HUES6 (cell line): ENCODE measurements at regions not wholly inside any gene's neighbourhood (a gene's known extent, or its start where the extent isn't known, plus 50 kb on each side); places are given as distances from the start of the nearest gene placed in this dataset.

Experiments used
- H3K27ac ChIP-seq: 2 replicates; pipeline ENCODE4 v1.7.0; 2013; ENCODE audit warnings: low read depth, mild to moderate bottlenecking, low read length, inconsistent platforms
- H3K27me3 ChIP-seq: 2 replicates; pipeline ENCODE4 v1.6.1; 2013; ENCODE audit warnings: low read length; ENCODE audit not compliant: control insufficient read depth, insufficient read depth
- H3K36me3 ChIP-seq: 2 replicates; pipeline ENCODE4 v1.6.1; 2013; ENCODE audit warnings: low read length; ENCODE audit not compliant: control insufficient read depth, insufficient read depth
- H3K4me1 ChIP-seq: 2 replicates; pipeline ENCODE4 v1.6.1; 2013; ENCODE audit warnings: low read length; ENCODE audit not compliant: control insufficient read depth, insufficient read depth
- H3K4me3 ChIP-seq: 2 replicates; pipeline ENCODE4 v1.5.1; 2013; ENCODE audit warnings: low read depth, low read length
- H3K9ac ChIP-seq: one replicate; pipeline ENCODE4 v1.6.1; 2013; ENCODE audit warnings: mild to moderate bottlenecking, low read length
- H3K9me3 ChIP-seq: 2 replicates; pipeline ENCODE4 v1.6.1; 2013; ENCODE audit warnings: low read depth, low read length; ENCODE audit not compliant: control insufficient read depth, insufficient read depth

- Histone ChIP-seq H3K9ac (no peak overlapping the region), H3K27me3 (no peaks in the 10 kb centered on the region), H3K27ac (no peak overlapping the region), H3K4me1 (peaks cover 11% of the 10 kb centered on the region), H3K36me3 (no peaks in the 10 kb centered on the region), H3K4me3 (no peak overlapping the region), H3K9me3 (no peaks in the 10 kb centered on the region; the same call in 1 of the 2 replicates)
These were observed 633.5 kb downstream of the RAPGEF2 start for GRCh38 chr4:159736411-159736810.

DNA sequence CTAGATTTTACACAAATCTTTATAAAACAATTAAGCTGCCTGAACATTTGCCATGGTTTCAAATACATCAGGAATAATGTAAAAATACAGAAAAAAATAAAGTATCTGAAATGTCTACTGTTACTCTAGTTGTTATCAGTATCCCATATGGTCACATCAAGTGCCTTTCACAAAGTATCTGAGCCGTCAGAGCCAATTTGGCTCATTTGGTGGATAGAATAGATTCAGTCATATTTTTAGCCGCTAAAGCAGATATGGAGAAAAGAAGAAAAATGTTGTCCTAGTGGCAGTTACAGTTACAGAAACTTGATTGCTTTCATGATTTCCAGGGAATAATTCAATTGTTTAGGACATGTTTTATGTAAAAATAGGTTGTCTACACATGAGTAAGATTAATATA is 641.1 kb downstream of the RAPGEF2 start:
- no peaks in the 10 kb centered on the region for H3K27me3 ChIP-seq
- H3K4me1 ChIP-seq: no peaks in the 10 kb centered on the region
- H3K9me3 ChIP-seq: no peaks in the 10 kb centered on the region
- H3K36me3 ChIP-seq: no peaks in the 10 kb centered on the region
- no peak overlapping the region for H3K27ac ChIP-seq
- no peak overlapping the region for H3K9ac ChIP-seq
- H3K4me3 ChIP-seq: no peak overlapping the region

DNA sequence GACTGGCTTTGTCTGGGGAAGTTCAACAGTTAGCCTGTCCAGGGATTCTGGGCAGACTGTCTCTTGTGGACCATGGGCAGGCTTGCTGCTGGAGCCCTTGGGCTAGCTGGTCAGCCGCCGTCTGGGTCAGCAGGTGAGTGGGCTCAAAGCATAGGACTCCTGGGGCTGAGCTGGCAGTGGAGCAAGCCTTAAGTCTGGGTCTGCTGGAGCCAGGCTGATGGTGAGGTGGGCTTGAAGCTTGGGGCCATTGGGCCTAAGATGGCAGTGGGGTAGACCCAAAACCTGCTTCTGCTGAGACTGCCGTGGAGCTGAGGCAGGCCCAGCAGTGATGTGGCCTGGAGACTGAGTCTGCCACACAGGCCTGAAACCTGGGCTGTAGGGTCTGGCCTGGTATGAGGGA is 645.1 kb downstream of the RAPGEF2 start:
- Histone ChIP-seq H3K4me1 (no peaks in the 10 kb centered on the region), H3K36me3 (no peaks in the 10 kb centered on the region), H3K4me3 (no peak overlapping the region), H3K27ac (no peak overlapping the region), H3K27me3 (no peaks in the 10 kb centered on the region), H3K9ac (no peak overlapping the region), H3K9me3 (peaks cover 4% of the 10 kb centered on the region; the same call in 1 of the 2 replicates)

DNA sequence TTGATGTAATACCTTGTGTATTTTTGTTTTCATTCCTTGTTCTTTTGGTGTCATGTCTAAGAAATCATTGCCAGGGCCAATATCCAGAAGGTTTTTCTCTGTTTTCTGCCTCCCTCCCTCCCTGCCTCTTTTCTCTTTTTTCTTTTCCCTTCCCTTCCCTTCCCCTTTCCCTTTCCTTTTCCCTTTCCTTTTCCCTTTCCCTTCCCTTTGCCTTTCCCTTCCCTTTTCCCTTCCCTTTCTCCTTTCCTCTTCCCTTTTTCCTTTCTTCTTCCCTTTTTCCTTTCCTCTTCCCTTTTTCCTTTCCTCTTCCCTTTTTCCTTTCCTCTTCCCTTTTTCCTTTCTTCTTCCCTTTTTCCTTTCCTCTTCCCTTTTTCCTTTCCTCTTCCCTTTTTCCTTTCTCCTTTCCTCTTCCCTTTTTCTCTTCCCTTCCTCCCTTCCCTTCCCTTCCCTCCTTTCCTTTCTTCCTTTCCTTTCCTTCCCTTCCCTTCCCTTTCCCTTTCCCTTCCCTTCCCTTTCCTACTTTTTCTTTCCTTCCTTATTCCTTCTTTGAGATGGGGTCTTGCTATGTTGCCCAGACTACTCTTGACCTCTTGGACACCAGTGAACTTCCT is 646.1 kb downstream of the RAPGEF2 start:
- no peaks in the 10 kb centered on the region for H3K4me1 ChIP-seq
- no peak overlapping the region for H3K4me3 ChIP-seq
- H3K27me3 ChIP-seq: no peaks in the 10 kb centered on the region
- H3K27ac ChIP-seq: no peak overlapping the region
- H3K9ac ChIP-seq: no peak overlapping the region
- peaks cover 7% of the 10 kb centered on the region; the same call in 1 of the 2 replicates for H3K9me3 ChIP-seq
- no peaks in the 10 kb centered on the region for H3K36me3 ChIP-seq

- no peaks in the 10 kb centered on the region for H3K27me3 ChIP-seq
- H3K36me3 ChIP-seq: no peaks in the 10 kb centered on the region
- H3K27ac ChIP-seq: no peak overlapping the region
- no peak overlapping the region for H3K9ac ChIP-seq
- no peaks in the 10 kb centered on the region for H3K4me1 ChIP-seq
- peaks cover 29% of the 10 kb centered on the region for H3K9me3 ChIP-seq
- H3K4me3 ChIP-seq: no peak overlapping the region
These were observed 654.6 kb downstream of the RAPGEF2 start for GRCh38 chr4:159757499-159757898.

- Histone ChIP-seq H3K4me1 (no peaks in the 10 kb centered on the region), H3K36me3 (no peaks in the 10 kb centered on the region), H3K27me3 (no peaks in the 10 kb centered on the region), H3K4me3 (no peak overlapping the region), H3K9me3 (peaks cover 32% of the 10 kb centered on the region), H3K27ac (no peak overlapping the region), H3K9ac (no peak overlapping the region)
These were observed 655.2 kb downstream of the RAPGEF2 start for GRCh38 chr4:159758061-159758460.

DNA sequence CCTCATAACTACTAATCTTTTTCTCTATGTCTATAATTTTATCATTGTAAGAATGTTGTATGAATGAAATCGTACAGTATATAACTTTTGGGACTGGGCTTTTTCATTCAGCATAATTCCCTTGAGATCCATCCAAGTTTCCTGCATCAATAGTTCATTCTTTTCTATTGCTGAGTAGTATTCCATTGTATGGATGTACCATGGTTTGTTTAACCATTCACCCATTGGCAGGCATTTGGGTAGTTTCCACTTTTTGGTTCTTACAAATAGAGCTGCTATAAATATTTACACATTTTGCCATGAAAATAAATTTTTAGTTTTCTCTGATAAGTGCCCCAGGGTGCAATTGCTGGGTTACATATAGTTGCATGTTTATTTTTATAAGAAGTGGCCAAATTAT is 659.8 kb downstream of the RAPGEF2 start:
- Histone ChIP-seq H3K4me1 (no peaks in the 10 kb centered on the region), H3K27me3 (no peaks in the 10 kb centered on the region), H3K9ac (no peak overlapping the region), H3K4me3 (no peak overlapping the region), H3K27ac (no peak overlapping the region), H3K9me3 (peaks cover 8% of the 10 kb centered on the region; the same call in 1 of the 2 replicates), H3K36me3 (no peaks in the 10 kb centered on the region)

DNA sequence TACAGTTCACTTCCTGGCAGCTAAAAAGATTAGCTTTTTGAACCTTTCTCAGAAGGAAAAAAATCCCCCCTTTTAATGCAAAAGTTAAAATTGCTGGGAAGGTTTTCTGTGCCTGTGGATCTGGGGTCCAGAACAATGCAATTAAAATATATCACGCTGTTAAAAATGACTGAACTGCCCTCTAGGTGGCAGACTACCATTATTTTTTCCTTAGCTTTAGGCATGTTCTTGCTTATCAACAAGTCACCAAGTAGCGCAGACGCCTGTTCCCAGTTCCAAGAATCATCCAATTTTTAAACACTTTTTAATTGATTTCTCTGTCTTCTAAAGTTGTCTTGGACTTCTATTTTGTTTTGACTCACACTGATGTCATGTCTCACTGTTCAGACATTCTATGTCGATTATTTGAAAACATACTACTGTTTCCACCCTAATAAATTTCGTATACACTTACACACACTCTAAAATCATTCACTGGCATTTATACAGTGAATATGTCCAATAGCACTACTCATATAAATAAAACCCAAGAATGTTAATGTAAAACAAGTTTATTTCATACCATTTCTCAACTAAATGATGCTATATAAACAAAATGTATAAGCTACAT is 661.6 kb downstream of the RAPGEF2 start:
- Histone ChIP-seq H3K9me3 (peaks cover 6% of the 10 kb centered on the region; the same call in 1 of the 2 replicates), H3K27ac (no peak overlapping the region), H3K9ac (no peak overlapping the region), H3K4me3 (no peak overlapping the region), H3K36me3 (no peaks in the 10 kb centered on the region), H3K4me1 (no peaks in the 10 kb centered on the region), H3K27me3 (no peaks in the 10 kb centered on the region)

DNA sequence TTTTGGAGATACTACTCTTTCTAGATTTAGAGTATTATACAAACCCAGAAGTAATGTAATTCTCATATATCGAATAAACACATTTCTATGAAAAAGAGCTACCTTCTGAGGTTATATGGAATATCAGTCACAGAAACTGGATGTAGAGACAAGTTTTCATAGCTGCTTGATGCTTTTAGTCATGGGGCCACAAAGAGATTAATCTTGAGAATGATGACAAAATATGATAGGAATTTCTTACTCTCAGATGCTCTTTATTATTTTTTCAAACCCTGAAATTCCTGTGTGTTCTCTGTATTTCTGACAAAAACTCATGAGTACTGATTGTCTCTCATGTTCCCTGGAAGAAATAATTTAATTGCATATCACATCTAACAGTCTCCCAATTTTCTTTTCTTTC is 662.5 kb downstream of the RAPGEF2 start:
- Histone ChIP-seq H3K4me3 (no peak overlapping the region), H3K4me1 (no peaks in the 10 kb centered on the region), H3K9me3 (peaks cover 6% of the 10 kb centered on the region; the same call in 1 of the 2 replicates), H3K36me3 (no peaks in the 10 kb centered on the region), H3K27me3 (no peaks in the 10 kb centered on the region), H3K9ac (no peak overlapping the region), H3K27ac (no peak overlapping the region)

DNA sequence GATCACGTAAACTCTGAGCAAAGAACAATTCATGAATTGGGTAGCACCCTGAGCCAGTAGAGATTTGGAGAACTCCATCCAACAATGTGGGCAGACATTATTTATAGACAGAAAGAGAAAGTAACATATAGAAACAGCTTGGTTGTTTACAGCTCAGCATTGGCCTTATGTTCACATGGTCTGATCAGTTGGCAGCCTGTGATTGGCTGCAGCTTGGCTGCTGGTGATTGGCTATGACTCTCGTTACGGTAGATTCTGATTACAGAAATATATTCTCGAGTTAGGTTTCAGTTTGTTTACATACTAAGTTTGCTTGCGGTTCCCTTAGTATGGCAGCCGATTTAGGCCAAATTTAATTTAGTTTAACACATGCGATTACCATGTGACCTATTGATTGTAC is 663.4 kb downstream of the RAPGEF2 start:
- Histone ChIP-seq H3K36me3 (no peaks in the 10 kb centered on the region), H3K4me3 (no peak overlapping the region), H3K9me3 (peaks cover 6% of the 10 kb centered on the region; the same call in 1 of the 2 replicates), H3K9ac (no peak overlapping the region), H3K27ac (no peak overlapping the region), H3K27me3 (no peaks in the 10 kb centered on the region), H3K4me1 (no peaks in the 10 kb centered on the region)

DNA sequence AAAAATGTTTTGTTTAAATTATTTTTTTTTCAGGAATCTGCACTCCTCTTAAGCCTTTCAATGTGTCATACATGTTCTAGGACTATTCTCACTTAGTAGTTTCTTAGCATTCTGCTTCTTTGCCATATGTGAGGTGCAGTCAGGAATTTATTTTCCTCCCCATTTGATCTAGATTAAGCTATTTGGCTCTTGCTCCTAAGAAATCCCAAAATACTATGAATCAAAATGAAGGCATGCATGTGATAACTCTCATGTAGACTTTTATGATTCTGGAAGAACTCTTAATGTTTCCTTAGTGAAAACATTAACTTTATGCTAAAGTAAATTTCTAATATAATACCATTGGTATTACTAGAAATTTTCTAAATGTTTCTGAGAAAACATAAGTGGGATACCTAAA is 664.5 kb downstream of the RAPGEF2 start:
- H3K27ac ChIP-seq: no peak overlapping the region
- H3K36me3 ChIP-seq: no peaks in the 10 kb centered on the region
- H3K9me3 ChIP-seq: peaks cover 4% of the 10 kb centered on the region; the same call in 1 of the 2 replicates
- no peaks in the 10 kb centered on the region for H3K4me1 ChIP-seq
- H3K27me3 ChIP-seq: no peaks in the 10 kb centered on the region
- no peak overlapping the region for H3K9ac ChIP-seq
- no peak overlapping the region for H3K4me3 ChIP-seq
